LNCAP (cell line): ENCODE measurements at regions not wholly inside any gene's neighbourhood (a gene's known extent, or its start where the extent isn't known, plus 50 kb on each side); places are given as distances from the start of the nearest gene placed in this dataset.

Experiments
- CTCF ChIP-seq: fragments of 450-650 bp; IDR thresholded peaks from 2 replicates; pipeline ENCODE4 v1.5.1; 2017; ENCODE audit warnings: mild to moderate bottlenecking

DNA sequence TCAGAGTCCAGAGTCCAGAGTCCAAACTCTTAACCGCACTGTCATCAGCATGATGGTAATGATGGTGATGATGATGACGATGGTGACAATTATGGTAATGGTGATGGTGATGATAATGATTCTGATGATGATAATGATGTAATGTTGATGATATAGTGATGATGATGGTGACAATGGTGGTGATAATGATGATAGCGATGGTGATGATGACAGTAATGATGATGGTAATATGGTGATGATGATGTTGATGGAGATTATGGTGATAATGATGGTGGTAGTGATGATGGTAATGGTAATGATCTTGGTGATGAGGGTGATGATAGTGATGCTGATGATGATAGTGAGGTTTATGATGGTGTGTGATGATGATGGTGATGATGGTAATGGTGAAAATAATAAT is 367.8 kb upstream of the CDH4 start:
- TF ChIP-seq CTCF: no peak

GRCh38 chr20:60888771-60889170 is 363.3 kb upstream of the CDH4 start:
- TF ChIP-seq CTCF: no peak

DNA sequence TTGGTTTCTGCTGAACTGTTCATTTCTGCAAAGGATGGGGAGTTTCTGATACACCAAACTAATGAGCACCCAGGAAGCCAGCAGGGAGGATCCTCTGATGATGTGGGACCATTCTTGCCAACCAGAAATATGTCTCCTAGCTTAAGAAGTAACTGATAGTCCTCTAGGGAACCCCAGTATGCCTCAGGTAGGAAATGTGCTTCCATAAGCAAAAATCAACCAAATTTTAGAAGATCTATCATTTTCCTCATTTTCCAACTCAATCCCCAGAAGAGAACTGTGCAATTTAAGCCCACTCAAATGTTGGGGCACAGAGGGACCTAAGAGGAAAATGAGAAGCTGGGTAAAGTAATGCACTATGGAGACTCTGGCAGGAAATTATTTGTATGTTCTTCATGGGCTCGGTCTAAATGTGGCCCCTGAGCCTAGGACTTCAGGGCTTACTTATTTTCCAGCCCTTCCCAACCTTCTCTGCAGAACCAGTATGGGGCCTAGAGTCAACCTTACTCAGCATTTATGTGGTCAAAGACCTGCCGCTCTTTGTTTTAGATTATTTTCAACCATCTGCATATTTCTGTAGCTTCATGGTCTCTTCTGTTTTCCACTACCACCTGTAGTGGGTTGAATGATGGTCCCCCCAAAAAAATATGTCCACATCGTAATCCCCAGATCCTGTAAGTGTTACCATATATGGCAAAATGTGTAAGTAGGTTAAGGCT is 359.8 kb upstream of the CDH4 start:
- no peak for TF ChIP-seq CTCF

DNA sequence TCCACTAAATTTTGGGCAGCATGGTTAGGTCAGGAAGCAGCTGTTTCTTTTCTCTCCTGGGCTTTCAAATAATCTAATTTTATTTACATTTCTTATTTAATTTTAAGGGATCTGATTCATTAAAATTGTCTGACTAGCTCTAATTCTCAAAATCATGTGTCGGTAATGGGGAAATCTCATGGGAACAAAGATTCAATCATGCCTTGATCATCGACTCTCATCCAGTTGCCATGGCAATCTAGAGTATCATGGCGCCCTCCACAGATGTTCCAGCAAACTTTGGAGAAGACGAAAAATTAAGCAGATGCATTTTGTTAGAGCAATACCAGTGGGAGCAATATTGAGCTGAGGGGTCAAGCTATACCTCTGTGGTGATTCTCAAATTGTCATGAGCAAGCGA is 358.0 kb upstream of the CDH4 start:
- TF ChIP-seq CTCF: no peak

DNA sequence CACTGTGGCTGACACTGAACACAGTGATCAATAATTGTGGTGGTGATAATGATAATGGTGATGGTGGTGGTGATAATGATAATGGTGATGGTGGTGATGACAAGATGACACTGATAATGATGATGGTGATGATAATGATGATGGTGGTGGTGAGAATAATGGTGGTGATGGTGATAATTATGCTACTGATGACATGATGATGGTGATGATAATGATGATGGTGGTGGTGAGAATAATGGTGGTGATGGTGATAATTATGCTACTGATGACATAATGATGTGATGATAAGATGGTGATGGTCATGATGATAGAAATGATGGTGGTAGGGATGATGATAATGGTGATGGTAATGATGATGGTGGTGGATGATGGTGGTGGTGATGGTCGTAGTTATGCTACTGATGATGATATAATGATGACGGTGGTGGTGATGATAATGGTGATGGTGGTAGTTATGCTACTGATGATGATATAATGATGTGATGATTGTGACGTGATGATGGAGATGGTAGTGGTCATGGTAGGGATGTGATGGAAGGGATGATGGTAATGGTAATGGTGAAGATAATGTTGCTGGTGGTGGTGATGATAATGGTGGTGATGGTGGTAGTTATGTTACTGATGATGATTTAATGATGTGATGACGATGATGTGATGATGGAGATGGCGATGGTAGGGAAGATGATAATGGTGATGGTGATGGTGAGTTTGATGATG is 356.5 kb upstream of the CDH4 start:
- no peak for TF ChIP-seq CTCF

- no peak for TF ChIP-seq CTCF
These were observed 354.1 kb upstream of the CDH4 start for GRCh38 chr20:60897976-60898375.

DNA sequence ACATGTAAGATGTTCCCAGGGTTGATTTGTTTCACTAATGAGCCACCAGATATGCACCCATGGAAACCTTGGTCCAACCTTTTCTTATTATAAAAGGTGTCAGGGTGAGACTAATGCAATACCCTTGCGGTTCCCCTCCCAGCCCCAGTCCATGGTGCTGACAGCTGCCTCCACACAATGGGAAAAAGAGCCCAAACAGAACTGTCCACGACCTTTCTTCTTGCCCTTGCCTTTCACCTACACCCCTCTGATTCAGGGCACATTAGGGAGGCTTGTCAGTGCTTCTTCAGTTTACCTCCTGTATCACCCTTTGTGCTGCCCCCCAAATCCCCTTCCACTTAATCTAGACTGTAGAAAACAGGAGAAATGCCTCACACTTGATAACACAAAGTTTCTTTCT is 352.7 kb upstream of the CDH4 start:
- TF ChIP-seq CTCF: no peak
